ENCODE measurements at regions not wholly inside any gene's neighbourhood (a gene's known extent, or its start where the extent isn't known, plus 50 kb on each side); places are given as distances from the start of the nearest gene placed in this dataset.

GRCh38 chr7:17131983-17132655 lies 166.3 kb upstream of the AHR start:
- no peak for DNase-seq

GRCh38 chr7:17132726-17133125 lies 165.7 kb upstream of the AHR start:
- DNase-seq: no peak

DNA sequence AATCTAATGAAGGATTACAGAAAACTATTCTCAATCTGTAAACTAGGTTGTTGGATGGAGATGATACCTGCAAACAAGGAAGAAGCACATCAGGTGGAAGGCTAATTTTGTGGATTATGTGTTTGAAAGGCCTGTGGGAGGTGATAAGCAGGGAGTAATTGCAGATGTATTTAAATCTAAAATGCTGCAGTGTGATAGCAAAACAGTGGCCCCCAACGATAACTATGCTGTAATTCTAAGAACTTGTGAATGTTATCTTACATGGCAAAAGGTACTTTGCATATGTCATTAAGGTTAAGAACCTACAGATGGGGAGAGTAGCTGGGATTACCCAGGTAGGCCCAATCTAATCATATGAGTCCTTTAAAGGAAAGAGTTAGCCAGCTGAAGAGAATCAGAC lies 164.5 kb upstream of the AHR start:
- DNase-seq: no peak

DNA sequence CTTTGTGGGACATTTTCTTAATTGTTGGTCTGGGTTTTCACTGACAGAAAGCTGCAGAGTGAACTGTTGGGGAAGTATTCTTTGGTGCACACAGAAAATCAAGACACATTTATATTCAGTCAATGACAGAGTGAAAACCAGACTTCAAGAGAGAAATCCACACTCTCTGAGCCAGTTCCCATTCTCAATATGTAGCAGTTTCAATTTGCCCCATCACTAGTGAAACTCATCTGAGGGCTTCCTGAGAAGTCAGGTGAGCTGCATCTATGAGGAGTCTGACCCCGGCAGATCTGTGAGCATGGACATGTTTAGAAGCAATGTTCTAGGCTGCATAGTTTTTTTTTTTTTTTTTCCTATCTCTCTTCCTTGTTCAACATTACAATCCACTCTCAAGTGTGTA lies 163.7 kb upstream of the AHR start:
- DNase-seq: no peak

DNA sequence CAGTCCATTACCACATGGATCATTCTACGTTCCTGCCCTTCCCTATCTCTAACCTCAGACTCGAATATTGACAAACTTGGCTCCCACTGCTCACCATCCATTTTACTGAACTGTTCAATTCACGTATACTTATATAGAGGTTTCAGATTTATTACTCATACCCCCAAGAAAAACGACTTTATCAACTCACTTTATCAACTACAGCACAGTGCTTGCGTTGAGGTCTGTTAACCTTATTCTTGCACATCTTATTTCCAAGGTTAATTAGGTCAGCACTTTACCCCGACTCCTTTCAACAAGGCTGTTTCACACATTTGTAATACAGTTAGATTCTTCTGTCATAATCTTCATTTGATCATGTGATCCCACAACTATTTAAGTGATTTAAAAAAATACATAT lies 162.3 kb upstream of the AHR start:
- DNase-seq: no peak

GRCh38 chr7:17139081-17139480 lies 159.4 kb upstream of the AHR start:
- DNase-seq: no peak

- no peak for DNase-seq
These were observed 158.0 kb upstream of the AHR start for GRCh38 chr7:17140406-17140805.

GRCh38 chr7:17142831-17143541 lies 155.5 kb upstream of the AHR start:
- DNase-seq: no peak

GRCh38 chr7:17144322-17144721 lies 154.1 kb upstream of the AHR start:
- no peak for DNase-seq

- DNase-seq: no peak
These were observed 151.8 kb upstream of the AHR start for GRCh38 chr7:17146621-17147020.

DNA sequence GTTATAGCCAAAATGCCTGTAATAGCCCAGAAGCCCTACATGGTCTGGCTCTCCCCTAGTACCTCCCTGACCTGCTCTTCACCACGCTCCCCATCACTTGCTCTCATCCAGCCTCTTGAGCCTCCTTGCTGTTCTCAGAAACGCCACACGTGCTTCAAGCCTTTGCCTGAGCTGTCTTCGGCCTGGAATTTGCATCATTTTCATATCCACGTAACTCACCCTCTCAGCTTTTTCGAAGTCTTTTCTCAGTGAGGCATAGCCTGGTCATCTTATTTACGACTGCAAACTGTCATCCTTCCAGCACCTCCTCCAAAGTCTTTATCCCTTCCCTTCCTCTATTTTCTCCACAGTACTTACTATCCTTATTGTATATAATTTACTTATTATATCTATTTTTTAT lies 151.0 kb upstream of the AHR start:
- no peak for DNase-seq

DNA sequence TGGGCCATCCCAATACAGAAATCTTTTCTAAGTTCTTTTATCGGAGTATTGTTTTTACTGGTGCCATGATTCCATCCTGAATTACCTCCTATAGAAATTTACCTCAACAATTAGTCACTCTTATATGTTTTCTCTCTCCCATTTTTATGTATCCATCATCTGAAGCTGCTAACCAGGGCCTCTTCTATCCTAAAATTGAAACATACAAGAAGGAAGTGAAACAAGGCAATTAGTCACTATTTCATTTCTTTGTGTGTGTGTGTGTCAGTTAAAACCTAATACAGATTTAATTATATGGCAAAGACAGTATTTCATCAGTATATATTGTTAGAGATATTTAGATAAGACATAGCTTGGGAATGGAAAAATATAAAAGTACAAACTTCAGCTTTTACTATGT lies 148.4 kb upstream of the AHR start:
- DNase-seq: no peak

- no peak for DNase-seq
These were observed 145.7 kb upstream of the AHR start for GRCh38 chr7:17152721-17153120.

DNA sequence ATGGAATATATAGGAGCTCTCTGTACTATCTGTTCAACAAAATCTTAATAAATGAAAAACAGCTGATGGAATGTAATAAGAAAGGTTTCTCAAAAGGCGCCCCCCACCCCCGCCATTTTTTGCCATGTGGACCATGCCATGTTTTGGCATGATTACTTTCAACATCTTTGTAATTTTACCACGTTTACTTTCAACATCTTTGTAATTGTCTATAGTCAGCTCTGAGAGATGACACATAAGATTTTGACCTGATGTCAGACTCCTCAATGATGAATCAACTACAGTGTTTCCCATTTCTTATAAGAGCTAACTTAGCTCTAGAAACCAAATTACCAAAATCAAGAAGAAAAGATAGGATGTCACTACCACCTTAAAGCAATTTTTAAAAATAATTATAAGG lies 144.9 kb upstream of the AHR start:
- no peak for DNase-seq

GRCh38 chr7:17155529-17155928 lies 142.9 kb upstream of the AHR start:
- no peak for DNase-seq

DNA sequence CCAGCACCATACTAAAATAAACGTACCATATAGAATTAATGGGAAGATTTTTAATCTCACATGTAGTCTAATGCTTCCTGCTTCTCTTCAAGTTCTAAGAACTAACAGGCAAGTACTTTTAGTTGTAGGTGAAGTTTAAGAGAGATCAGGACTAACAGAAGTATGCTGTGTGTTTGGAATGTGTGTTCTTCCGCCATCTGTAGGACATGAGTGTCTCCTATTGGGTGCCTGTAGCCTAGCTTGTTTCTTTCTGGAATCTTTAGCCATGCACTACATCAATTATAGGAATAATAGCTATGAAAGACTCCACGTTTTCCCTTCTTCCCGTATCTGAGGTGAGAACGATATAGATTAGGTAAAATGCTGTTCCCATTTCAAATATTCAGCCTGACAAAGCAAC lies 140.2 kb upstream of the AHR start:
- no peak for DNase-seq

DNA sequence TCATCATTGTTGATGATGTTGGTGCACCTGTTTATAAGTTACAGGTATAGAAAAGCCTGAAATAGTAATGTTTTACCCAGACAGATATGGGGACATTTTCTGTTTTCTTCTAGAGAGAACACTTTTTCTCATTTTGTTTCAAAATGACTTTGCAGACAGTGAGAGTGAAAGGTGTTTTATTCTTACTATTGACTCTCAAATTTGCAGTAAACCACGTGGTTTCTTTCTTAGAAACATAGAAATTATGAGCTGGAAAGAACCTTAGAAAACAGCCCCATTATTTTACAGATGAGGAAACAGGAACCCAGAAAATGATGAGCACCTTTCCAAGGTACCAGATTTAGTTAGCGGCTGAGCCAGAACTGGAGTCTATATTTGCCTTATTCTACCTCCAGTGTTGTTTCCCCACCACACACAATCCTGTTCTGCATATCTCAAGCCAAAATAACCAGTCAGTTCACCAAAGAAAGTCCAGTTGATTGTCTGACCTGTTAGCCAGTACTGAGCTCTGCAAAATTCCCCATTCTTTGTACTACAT lies 138.9 kb upstream of the AHR start:
- DNase-seq: no peak

DNA sequence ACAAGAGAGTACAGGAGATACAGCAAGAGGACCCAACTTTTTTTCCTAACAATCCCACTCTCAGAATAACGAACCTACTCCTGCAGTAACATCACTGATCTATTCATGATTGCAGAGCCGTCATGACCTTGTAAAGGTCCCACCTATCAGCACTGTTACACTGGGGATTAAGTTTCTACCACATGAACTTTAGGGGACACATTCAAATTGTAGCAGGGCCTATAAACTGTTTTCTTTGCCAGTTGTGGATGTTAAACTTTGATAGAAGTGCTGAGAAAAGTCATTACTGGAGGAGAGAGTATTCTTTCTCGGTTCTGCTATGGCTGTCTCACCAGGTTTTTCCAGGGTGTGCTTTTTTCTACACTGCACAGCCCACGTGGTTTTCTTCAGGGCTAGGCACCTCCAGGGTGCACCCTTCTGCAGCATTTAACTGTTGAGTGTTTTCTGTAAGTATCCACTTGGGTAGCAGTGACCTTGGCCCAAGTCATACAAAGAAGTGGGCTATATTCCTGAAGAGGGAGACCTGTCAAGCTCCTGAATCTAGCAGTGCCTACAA lies 131.6 kb upstream of the AHR start:
- no peak for DNase-seq

- DNase-seq: no peak
These were observed 130.0 kb upstream of the AHR start for GRCh38 chr7:17168416-17168815.

DNA sequence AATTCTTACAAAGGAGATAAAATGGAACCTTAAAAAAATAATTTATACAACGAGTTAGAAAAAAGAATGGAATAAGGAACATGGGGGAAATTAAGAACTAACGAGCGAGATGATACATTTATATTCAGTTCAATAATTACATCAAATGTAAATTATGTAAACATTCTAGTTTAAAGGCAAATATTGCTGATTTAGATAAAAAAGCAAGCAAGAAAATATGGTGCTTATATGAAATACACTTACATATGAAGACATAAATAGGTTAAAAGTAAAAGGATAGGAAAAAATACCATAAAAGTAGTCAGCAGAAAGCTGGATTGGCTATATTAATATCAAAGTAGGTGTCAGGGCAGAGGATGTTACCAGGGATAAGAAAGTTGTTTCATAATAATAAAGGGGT lies 127.0 kb upstream of the AHR start:
- no peak for DNase-seq

- no peak for DNase-seq
These were observed 122.0 kb upstream of the AHR start for GRCh38 chr7:17176371-17177032.

- no peak for DNase-seq
These were observed 119.9 kb upstream of the AHR start for GRCh38 chr7:17178545-17178944.

DNA sequence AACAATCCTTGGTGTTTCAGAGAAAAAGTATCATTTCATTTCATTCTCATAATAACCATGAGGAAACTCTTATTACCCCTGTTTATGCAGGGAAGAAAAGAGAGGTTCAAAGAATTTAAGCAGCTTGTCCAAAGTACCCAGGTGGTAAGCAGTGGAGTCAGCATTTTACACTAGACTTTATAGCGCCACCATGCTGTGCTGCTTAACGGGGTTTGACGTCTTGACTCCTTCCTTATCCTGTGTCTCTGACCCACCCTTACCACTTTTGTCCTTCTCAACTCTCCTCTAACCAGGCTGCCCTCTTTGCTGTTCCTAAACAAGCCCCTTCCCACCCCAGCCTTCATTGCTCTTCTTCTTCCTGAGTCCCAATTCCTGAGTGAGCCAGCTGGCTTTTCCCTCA lies 117.0 kb upstream of the AHR start:
- DNase-seq: no peak

Data from femur (tissue), 1 donor.